Glutamatergic neuron (in vitro differentiated cells): ENCODE measurements at regions not wholly inside any gene's neighbourhood (a gene's known extent, or its start where the extent isn't known, plus 50 kb on each side); places are given as distances from the start of the nearest gene placed in this dataset.

Source experiments
- DNase-seq: peaks from one replicate; pipeline ENCODE4 v3.0.0; 2022
- H3K27ac Mint-ChIP-seq: one replicate; pipeline ENCODE4 v1.8.0; 2020; ENCODE audit warnings: mild to moderate bottlenecking, mixed read lengths, inconsistent platforms; ENCODE audit not compliant: unreplicated experiment
- H3K27me3 Mint-ChIP-seq: one replicate; pipeline ENCODE4 v1.8.0; 2020; ENCODE audit warnings: mild to moderate bottlenecking, moderate library complexity, mixed read lengths, inconsistent platforms; ENCODE audit not compliant: unreplicated experiment
- H3K36me3 Mint-ChIP-seq: one replicate; pipeline ENCODE4 v1.8.0; 2020; ENCODE audit warnings: mild to moderate bottlenecking, mixed read lengths, inconsistent platforms; ENCODE audit not compliant: unreplicated experiment
- H3K4me1 Mint-ChIP-seq: one replicate; pipeline ENCODE4 v1.8.0; 2020; ENCODE audit warnings: mild to moderate bottlenecking, low read depth, mixed read lengths, inconsistent platforms; ENCODE audit not compliant: unreplicated experiment
- H3K4me3 Mint-ChIP-seq: one replicate; pipeline ENCODE4 v1.8.0; 2020; ENCODE audit warnings: mild to moderate bottlenecking, mixed read lengths, inconsistent platforms; ENCODE audit not compliant: unreplicated experiment
- H3K9me3 Mint-ChIP-seq: one replicate; pipeline ENCODE4 v1.8.0; 2020; ENCODE audit warnings: mild to moderate bottlenecking, moderate library complexity, mixed read lengths, inconsistent platforms; ENCODE audit not compliant: unreplicated experiment
- TF ChIP-seq, protein P1 (sequence below): fragments of 200-600 bp; sonication (generic); IDR thresholded peaks from one replicate; pipeline ENCODE4 v1.5.0; 2021; ENCODE audit not compliant: partially characterized antibody, unreplicated experiment

DNA sequence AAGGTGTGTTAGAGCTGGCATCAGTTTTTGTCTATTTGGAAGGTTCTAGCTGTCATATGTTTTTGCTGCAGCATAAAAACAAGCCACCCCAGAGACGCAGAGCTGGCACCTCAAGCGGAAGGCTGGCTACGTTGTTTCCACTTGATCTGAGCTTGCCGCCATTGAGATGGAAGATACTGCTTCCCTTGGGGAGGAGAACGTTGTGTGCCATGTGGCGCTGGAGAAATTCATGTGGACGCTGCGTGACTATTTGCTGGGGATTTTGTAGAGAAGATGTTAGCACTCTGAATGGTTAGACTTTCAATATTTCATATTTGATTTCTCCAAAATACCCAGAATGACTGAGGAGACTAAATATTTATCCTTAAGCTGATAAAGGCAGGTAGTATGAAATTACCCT is 216.2 kb upstream of the ST6GAL2 start:
- Mint-ChIP-seq H3K9me3 (no peaks in the 10 kb centered on the region), H3K27me3 (peaks cover 3% of the 10 kb centered on the region), H3K4me1 (no peaks in the 10 kb centered on the region), H3K4me3 (no peak overlapping the region), H3K36me3 (peaks cover 3% of the 10 kb centered on the region), H3K27ac (no peak overlapping the region)
- DNase-seq = no peak
- TF ChIP-seq, protein P1, sequence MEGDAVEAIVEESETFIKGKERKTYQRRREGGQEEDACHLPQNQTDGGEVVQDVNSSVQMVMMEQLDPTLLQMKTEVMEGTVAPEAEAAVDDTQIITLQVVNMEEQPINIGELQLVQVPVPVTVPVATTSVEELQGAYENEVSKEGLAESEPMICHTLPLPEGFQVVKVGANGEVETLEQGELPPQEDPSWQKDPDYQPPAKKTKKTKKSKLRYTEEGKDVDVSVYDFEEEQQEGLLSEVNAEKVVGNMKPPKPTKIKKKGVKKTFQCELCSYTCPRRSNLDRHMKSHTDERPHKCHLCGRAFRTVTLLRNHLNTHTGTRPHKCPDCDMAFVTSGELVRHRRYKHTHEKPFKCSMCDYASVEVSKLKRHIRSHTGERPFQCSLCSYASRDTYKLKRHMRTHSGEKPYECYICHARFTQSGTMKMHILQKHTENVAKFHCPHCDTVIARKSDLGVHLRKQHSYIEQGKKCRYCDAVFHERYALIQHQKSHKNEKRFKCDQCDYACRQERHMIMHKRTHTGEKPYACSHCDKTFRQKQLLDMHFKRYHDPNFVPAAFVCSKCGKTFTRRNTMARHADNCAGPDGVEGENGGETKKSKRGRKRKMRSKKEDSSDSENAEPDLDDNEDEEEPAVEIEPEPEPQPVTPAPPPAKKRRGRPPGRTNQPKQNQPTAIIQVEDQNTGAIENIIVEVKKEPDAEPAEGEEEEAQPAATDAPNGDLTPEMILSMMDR = no peak

DNA sequence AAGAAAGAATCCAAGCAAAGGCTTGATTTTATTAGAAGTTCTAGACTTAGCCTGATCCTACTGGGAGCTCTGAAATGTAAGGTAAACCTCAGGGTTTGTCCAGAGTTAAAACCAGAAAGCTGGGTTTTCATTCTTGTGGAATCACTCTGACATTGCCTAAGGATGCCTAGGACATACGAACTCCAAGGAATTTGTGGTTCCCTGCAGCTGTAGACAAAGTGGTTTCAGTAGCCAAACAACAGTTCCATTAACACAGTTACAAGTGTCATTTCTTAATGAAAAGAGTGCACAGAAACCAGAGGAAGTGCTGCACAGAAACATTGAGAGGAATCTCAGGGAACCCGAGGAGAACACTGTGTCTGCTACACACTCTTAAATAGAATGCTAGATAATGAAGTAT is 221.4 kb upstream of the ST6GAL2 start:
- Mint-ChIP-seq H3K9me3 (no peaks in the 10 kb centered on the region), H3K27me3 (no peaks in the 10 kb centered on the region), H3K4me3 (no peak overlapping the region), H3K36me3 (peaks cover 3% of the 10 kb centered on the region), H3K4me1 (no peaks in the 10 kb centered on the region), H3K27ac (no peak overlapping the region)
- no peak for DNase-seq
- TF ChIP-seq, protein P1 = no peak

DNA sequence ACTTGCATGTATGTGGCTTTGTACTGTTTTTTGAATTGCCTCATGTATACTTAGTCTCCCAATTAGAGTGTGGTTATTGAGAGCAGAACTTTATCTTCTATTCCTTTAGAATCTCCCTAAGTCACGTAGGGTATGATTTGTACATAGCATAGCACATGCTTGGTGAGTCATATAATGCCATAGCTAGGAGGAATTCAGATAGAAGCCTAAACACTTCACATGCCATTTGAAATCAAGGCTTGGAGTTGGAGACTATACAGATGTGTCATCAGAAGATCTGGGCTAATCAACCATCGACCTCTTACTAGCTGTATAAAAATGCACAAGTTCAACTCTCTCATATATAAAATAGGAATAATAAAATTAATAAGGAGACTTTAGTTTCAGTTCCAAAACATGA is 222.6 kb upstream of the ST6GAL2 start:
- Mint-ChIP-seq H3K4me3 (no peak overlapping the region), H3K27me3 (no peaks in the 10 kb centered on the region), H3K4me1 (no peaks in the 10 kb centered on the region), H3K36me3 (peaks cover 3% of the 10 kb centered on the region), H3K9me3 (no peaks in the 10 kb centered on the region), H3K27ac (no peak overlapping the region)
- TF ChIP-seq, protein P1 = no peak
- DNase-seq = no peak

DNA sequence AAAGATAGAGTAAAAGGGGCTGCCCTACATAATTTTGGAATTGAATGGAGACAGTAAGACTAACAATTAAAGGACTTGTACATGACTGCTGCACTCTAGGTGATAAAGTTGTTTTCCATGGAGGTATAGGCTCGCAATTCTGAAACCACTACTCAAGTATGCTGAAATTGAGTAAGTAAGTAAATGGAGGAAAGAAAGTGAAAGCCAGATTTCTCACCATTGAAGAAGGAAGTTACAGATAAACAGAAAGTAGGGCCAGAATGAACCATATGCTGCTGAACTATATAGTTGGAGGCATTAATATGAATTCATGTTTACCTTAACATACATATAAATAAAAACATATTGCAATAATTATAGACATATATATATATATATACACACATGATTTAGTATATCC is 225.7 kb upstream of the ST6GAL2 start:
- Mint-ChIP-seq H3K4me1 (no peaks in the 10 kb centered on the region), H3K36me3 (no peaks in the 10 kb centered on the region), H3K27me3 (no peaks in the 10 kb centered on the region), H3K27ac (no peak overlapping the region), H3K4me3 (no peak overlapping the region), H3K9me3 (no peaks in the 10 kb centered on the region)
- no peak for DNase-seq
- TF ChIP-seq, protein P1 = no peak

DNA sequence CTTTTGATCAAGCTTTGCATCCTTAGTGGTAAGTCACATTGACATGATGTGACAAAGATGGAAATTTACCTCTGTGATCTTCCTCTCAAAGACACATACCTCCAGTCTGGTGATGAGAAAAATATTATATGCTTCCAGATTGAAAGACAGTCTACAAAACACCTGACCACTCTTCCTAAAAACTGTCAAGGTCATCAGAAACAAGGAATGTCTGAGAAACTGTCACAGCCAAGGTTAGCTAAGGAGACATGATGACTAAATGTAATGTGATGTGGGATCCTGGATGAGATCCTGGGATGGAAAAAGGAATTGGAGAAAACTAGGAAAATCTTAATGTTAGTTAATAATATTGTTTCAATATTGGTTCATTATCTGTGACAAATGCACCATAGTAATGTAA is 226.6 kb upstream of the ST6GAL2 start:
- H3K27ac Mint-ChIP-seq = no peak overlapping the region
- TF ChIP-seq, protein P1 = no peak

More for the DNA sequence above, 226.6 kb upstream of the ST6GAL2 start:
- Mint-ChIP-seq H3K4me1 (no peaks in the 10 kb centered on the region), H3K27me3 (no peaks in the 10 kb centered on the region), H3K9me3 (no peaks in the 10 kb centered on the region), H3K36me3 (no peaks in the 10 kb centered on the region), H3K4me3 (no peak overlapping the region)
- DNase-seq = no peak
